ENCODE measurements at regions not wholly inside any gene's neighbourhood (a gene's known extent, or its start where the extent isn't known, plus 50 kb on each side); places are given as distances from the start of the nearest gene placed in this dataset.

- DNase-seq (ENCODE audit: low read depth in 1 of 2, low spot score in 1 of 2), result no peak
- Histone ChIP-seq H3K4me3 (no peak overlapping the region), H3K27ac (no peak overlapping the region), H3K9me3 (ENCODE audit: low read depth) (no peaks in the 10 kb centered on the region), H3K4me1 (ENCODE audit: low read depth) (no peaks in the 10 kb centered on the region), H3K36me3 (no peaks in the 10 kb centered on the region), H3K27me3 (peaks cover 6% of the 10 kb centered on the region)
- no peak for TF ChIP-seq CTCF (IDR thresholded peaks at IDR 0.05; ENCODE audit: low read depth, low read length)
Measured at GRCh38 chr3:127140501-127141460, 52.1 kb upstream of the PRR23E start.

- no peaks in the 10 kb centered on the region for H3K36me3 ChIP-seq
- TF ChIP-seq CTCF (IDR thresholded peaks at IDR 0.05; ENCODE audit: low read depth, low read length), result no peak
- no peak for DNase-seq (ENCODE audit: low read depth in 1 of 2, low spot score in 1 of 2)
- H3K9me3 ChIP-seq (ENCODE audit: low read depth), result no peaks in the 10 kb centered on the region
- H3K27me3 ChIP-seq, result no peaks in the 10 kb centered on the region
- no peak overlapping the region for H3K4me3 ChIP-seq
- H3K27ac ChIP-seq, result no peak overlapping the region
- no peaks in the 10 kb centered on the region for H3K4me1 ChIP-seq (ENCODE audit: low read depth)
Measured at GRCh38 chr3:127141921-127142730, 50.8 kb upstream of the PRR23E start.
